ENCODE measurements at regions not wholly inside any gene's neighbourhood (a gene's known extent, or its start where the extent isn't known, plus 50 kb on each side); places are given as distances from the start of the nearest gene placed in this dataset.

DNA sequence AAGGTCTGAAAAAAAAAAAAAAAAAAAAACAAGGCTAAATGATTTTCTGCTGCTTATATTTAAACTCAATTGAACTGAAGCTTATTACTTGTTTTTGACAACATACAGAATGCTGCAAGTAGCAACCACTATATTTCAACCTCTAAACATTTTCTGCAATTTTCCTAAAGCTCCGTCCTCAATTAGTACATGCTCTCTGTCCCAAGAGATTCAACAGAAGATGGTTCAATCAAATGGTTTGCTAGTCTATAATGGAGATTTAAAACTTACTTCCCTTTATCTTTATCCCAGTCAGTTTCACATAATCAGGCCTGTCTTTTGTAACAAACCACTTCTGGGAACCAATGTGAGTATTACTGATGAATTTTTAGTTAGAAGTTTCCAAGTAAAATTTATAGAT, 485.1 kb upstream of the CDH7 start:
- Histone ChIP-seq H3K27me3 (ENCODE audit: control insufficient read depth, insufficient read depth, low read length) (no peaks in the 10 kb centered on the region), H3K36me3 (ENCODE audit: control insufficient read depth, insufficient read depth, low read length) (no peaks in the 10 kb centered on the region), H3K4me3 (ENCODE audit: low read depth, low read length) (no peak overlapping the region)
- no peak for DNase-seq (ENCODE audit: low read depth)
- POLR2A ChIA-PET = no interaction called here
- CTCF ChIA-PET = no interaction called here
- TF ChIP-seq, protein P1, sequence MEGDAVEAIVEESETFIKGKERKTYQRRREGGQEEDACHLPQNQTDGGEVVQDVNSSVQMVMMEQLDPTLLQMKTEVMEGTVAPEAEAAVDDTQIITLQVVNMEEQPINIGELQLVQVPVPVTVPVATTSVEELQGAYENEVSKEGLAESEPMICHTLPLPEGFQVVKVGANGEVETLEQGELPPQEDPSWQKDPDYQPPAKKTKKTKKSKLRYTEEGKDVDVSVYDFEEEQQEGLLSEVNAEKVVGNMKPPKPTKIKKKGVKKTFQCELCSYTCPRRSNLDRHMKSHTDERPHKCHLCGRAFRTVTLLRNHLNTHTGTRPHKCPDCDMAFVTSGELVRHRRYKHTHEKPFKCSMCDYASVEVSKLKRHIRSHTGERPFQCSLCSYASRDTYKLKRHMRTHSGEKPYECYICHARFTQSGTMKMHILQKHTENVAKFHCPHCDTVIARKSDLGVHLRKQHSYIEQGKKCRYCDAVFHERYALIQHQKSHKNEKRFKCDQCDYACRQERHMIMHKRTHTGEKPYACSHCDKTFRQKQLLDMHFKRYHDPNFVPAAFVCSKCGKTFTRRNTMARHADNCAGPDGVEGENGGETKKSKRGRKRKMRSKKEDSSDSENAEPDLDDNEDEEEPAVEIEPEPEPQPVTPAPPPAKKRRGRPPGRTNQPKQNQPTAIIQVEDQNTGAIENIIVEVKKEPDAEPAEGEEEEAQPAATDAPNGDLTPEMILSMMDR (IDR thresholded peaks at IDR 0.05; ENCODE audit: insufficient read depth, low read depth, low read length) = no peak

DNA sequence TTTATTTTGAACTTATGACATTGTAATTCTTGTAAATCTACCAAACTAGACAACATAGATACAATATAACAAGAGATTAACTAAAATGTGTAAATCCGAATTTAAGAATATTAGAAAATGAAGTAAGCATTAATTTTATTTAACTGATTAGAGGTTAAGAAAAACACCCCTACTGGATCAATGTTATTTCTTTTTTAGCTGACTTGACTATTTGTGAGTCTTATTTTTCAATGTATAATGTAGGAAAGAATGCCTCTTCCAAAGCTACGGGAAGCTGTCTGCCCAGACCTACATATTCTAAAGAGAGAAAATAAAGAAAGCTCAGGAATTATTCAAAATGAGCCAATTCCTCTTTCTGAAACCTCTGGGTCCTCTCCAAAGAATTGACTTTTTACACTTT, 490.8 kb upstream of the CDH7 start:
- Histone ChIP-seq H3K4me3 (ENCODE audit: low read depth, low read length) (no peak overlapping the region), H3K27me3 (ENCODE audit: control insufficient read depth, insufficient read depth, low read length) (no peaks in the 10 kb centered on the region), H3K36me3 (ENCODE audit: control insufficient read depth, insufficient read depth, low read length) (no peaks in the 10 kb centered on the region)
- no peak for DNase-seq (ENCODE audit: low read depth)
- ChIA-PET CTCF (no interaction called here), POLR2A (no interaction called here)
- TF ChIP-seq, protein P1 (IDR thresholded peaks at IDR 0.05; ENCODE audit: insufficient read depth, low read depth, low read length) = no peak

DNA sequence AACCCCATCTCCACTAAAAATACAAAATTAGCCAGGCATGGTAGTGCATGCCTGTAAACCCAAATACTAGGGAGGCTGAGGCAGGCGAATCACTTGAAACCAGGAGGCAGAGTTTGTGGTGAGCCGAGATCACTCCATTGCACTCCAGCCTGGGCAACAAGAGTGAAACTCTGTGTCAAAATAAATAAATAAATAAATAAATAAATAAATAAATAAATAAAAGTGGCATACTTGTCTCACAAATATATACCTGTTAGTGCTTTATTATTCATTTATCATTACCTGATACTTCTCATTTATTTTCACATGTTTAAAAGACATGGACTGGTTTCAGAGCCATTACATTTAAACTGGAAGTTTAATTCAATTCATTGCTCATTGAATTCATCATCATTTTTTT, 491.4 kb upstream of the CDH7 start:
- DNase-seq (ENCODE audit: low read depth) = no peak
- ChIA-PET POLR2A (no interaction called here), CTCF (no interaction called here)
- Histone ChIP-seq H3K36me3 (ENCODE audit: control insufficient read depth, insufficient read depth, low read length) (no peaks in the 10 kb centered on the region), H3K4me3 (ENCODE audit: low read depth, low read length) (no peak overlapping the region), H3K27me3 (ENCODE audit: control insufficient read depth, insufficient read depth, low read length) (no peaks in the 10 kb centered on the region)
- TF ChIP-seq, protein P1 (IDR thresholded peaks at IDR 0.05; ENCODE audit: insufficient read depth, low read depth, low read length) = no peak

DNA sequence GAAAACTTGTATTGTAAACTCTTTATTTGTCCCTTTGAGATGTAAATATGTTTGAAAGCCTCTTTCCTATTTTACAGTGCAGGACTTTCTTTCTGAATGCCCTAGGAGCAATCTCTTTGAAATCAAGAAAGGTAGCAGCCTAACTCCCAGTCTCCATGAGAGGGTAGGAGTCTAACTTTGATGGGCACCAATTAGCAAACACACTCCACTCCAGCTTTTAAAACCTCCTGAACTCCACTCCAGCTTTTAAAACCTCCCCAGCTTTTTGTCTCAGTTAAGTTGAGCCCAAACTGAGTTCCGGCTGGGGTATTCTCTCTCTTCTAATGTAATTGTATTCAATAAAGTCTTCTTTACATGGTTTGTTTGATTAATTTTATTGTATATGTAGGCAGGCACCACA, 493.7 kb upstream of the CDH7 start:
- POLR2A ChIA-PET = no interaction called here
- H3K36me3 ChIP-seq (ENCODE audit: control insufficient read depth, insufficient read depth, low read length) = no peaks in the 10 kb centered on the region
- CTCF ChIA-PET = no interaction called here
- TF ChIP-seq, protein P1 (IDR thresholded peaks at IDR 0.05; ENCODE audit: insufficient read depth, low read depth, low read length) = no peak
- H3K4me3 ChIP-seq (ENCODE audit: low read depth, low read length) = no peak overlapping the region
- DNase-seq (ENCODE audit: low read depth) = no peak
- H3K27me3 ChIP-seq (ENCODE audit: control insufficient read depth, insufficient read depth, low read length) = no peaks in the 10 kb centered on the region

DNA sequence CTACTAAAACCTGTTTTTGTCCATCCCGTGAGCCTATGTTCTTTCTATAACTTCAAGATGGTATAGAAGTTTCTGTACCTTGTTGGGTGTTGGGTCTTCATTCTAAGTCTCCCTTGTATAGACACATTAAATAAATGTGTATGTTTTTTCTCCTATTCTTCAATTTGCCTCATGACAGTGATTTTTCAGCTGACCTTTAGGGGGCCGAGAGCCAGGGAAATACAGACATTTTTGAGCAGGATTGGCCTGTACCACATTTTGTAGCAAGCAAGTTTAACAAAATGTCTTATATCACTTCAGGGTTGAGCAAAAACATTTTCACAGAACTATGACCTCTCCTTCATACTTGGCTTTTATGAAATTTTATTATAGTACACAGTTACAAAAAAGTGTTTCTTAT, 495.4 kb upstream of the CDH7 start:
- no peak overlapping the region for H3K4me3 ChIP-seq (ENCODE audit: low read depth, low read length)
- POLR2A ChIA-PET = no interaction called here
- DNase-seq (ENCODE audit: low read depth) = no peak
- H3K36me3 ChIP-seq (ENCODE audit: control insufficient read depth, insufficient read depth, low read length) = no peaks in the 10 kb centered on the region
- no peaks in the 10 kb centered on the region for H3K27me3 ChIP-seq (ENCODE audit: control insufficient read depth, insufficient read depth, low read length)
- TF ChIP-seq, protein P1 (IDR thresholded peaks at IDR 0.05; ENCODE audit: insufficient read depth, low read depth, low read length) = no peak
- CTCF ChIA-PET = interaction anchor here (0.7 kb wide), 1 partner anchor 203 kb away, joined by 3 read pairs; no protein-coding TSS in a partner anchor
